Posterior cingulate gyrus (tissue), 11 donors: ENCODE measurements at regions not wholly inside any gene's neighbourhood (a gene's known extent, or its start where the extent isn't known, plus 50 kb on each side); places are given as distances from the start of the nearest gene placed in this dataset.
A peak's percentile ranks its signal among the peaks of the same experiment; 100 is the strongest.

Source experiments
- DNase-seq, 10 donors: peaks; one replicate each; pipeline versions ENCODE4 v3.0.0 to v3.0.0-alpha.2; 2020 to 2021; ENCODE audit warnings: mixed read lengths in 3 of 10
- intact Hi-C: fragments of 100-400 bp; cut with DNase I; formaldehyde crosslinking; loops from one replicate; pipeline ENCODE4 v1.15.1; 2023

GRCh38 chr4:85370400-85371032 lies 104.4 kb upstream of the ARHGAP24 start:
- intact Hi-C loops: loop anchor here (1.0 to 10.0 kb wide), 3 partner anchors 222 to 374 kb away; no protein-coding TSS in a partner anchor
- peak in 4 of 10 donors; percentile 3 to 24 (median 10) for DNase-seq

DNA sequence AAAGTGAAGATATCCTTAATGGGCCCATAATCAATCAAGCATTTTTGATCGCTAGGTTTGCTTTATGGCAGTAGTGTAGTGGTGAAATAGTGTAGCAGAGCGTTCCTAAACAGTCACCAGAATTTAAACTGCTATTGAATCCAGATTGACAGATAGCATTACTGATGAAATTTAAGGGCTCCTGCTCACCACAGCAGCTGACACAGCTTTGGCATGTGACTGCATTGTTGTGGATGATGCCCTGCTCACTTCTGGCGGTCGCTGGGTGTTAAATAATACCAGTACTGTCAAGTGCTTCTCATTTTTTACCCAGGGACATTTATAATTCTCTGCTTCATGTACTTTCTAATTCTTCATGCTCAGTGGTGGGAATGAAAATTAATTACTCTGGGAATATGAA lies 102.0 kb upstream of the ARHGAP24 start:
- intact Hi-C loops: loop anchor here (10.0 kb wide), 1 partner anchor 372 kb away; no protein-coding TSS in a partner anchor
- DNase-seq: peak in 3 of 10 donors; percentile 5 to 50 (median 6)

- intact Hi-C loops: loop anchor here (10.0 kb wide), 1 partner anchor 369 kb away; no protein-coding TSS in a partner anchor
Measured at GRCh38 chr4:85376285-85376684, 98.7 kb upstream of the ARHGAP24 start.

DNA sequence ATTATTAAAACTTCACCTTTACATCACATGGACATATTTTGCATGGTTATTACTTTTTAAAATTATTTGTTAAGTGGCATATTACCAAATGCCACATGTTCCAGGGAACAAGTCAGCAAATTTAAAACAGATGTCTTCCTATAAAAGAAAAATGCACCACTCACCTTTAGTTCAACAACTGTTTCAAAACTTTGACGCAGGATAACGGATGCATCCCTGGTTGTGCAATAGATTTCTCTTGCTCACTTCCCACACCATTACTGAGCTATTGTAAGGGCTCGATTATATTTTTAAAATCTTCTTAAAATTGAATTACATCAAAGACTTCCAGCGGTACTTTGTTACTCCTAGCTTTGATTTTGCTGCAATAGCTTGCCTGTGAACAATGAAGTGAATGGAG lies 93.0 kb upstream of the ARHGAP24 start:
- intact Hi-C loops: no loop called here
- DNase-seq: no peak

More at GRCh38 chr4:85376285-85376684, 98.7 kb upstream of the ARHGAP24 start:
- DNase-seq: no peak

GRCh38 chr4:85391071-85391470 lies 83.9 kb upstream of the ARHGAP24 start:
- DNase-seq: no peak

GRCh38 chr4:85391589-85392410 lies 83.2 kb upstream of the ARHGAP24 start:
- intact Hi-C loops: no loop called here
- no peak for DNase-seq

More at GRCh38 chr4:85391071-85391470, 83.9 kb upstream of the ARHGAP24 start:
- intact Hi-C loops: no loop called here

DNA sequence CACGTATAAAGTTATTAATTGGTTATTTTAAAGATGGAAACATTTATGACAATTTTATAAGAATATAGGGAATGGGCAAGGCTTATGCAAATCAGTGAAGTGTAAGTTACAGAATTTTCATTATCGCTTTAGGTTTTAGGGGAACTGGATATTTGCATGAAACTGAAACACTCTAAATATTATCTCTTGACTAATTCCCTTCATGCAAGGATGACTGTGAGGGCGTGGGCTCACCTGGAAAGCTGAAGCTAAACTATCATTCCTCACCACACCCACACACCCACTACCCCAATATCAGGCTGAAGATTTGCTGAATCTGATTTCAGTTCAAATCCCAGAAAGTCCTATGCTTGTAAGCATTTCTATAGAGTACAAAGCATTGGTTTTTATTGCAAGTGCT lies 81.7 kb upstream of the ARHGAP24 start:
- intact Hi-C loops: no loop called here
- no peak for DNase-seq

- intact Hi-C loops: no loop called here
- DNase-seq: no peak
Measured at GRCh38 chr4:85398276-85398675, 76.7 kb upstream of the ARHGAP24 start.

DNA sequence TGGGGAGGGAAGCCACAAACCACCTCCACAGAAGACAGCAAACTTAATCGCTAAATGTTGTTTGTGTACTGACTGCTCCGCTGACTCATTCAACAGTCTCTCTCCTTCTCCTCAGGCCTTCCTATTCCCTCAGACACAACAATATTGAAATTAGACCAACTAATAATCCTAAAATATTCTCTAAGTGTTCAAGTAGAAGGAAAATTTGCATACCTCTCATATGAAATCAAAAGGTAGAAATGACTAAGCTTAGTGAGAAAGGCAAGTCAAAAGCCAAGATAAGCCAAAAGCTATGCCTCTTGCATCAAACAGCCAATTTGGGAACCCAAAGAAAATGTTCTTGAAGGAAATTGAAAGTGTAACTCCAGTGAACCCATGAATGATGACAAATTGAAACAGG lies 75.7 kb upstream of the ARHGAP24 start:
- no peak for DNase-seq
- intact Hi-C loops: no loop called here

GRCh38 chr4:85402371-85402770 lies 72.6 kb upstream of the ARHGAP24 start:
- intact Hi-C loops: no loop called here
- no peak for DNase-seq

DNA sequence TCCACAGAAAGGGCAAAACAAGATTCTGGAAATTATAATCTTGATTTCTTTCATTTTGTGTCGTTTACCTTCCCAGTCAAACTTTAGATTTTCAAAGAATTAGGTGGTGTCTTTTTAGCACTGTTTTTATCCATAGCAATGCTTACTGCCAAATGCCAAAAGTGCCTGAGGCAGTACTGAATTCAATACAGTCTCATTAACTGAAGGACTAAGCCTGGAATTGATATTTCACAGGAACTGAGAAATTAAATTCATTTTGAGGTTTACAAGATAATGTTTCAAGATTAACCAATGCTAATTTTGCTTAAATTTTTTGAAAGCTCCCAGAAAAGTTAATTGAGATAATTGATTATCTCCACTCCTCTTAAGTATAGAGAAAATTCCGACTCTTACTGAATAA lies 68.8 kb upstream of the ARHGAP24 start:
- intact Hi-C loops: no loop called here
- no peak for DNase-seq

GRCh38 chr4:85407546-85407945 lies 67.4 kb upstream of the ARHGAP24 start:
- intact Hi-C loops: no loop called here
- DNase-seq: no peak

GRCh38 chr4:85408301-85408700 lies 66.6 kb upstream of the ARHGAP24 start:
- no peak for DNase-seq

GRCh38 chr4:85409251-85409650 lies 65.7 kb upstream of the ARHGAP24 start:
- intact Hi-C loops: no loop called here
- DNase-seq: no peak

More at GRCh38 chr4:85408301-85408700, 66.6 kb upstream of the ARHGAP24 start:
- intact Hi-C loops: no loop called here

DNA sequence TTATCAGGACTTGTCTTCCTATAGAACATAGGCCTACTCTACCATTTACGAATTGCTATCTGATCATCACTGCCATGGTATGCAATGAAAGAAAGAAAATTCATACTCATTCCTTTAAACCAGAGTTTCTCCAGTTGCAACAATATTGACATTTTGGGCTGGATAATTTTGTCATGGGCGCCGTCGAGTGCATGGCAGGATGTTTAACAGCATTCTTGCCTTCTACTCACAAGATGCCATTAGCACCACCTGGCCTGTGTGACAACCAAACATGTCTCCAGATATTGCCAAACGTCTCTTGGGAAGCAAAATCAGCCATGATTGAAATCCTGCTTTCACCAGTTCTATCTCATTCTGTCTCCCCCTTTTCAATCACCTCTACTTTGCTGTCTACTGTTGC lies 63.6 kb upstream of the ARHGAP24 start:
- intact Hi-C loops: no loop called here
- DNase-seq: no peak

GRCh38 chr4:85414972-85415371 lies 60.0 kb upstream of the ARHGAP24 start:
- no peak for DNase-seq
- intact Hi-C loops: no loop called here

DNA sequence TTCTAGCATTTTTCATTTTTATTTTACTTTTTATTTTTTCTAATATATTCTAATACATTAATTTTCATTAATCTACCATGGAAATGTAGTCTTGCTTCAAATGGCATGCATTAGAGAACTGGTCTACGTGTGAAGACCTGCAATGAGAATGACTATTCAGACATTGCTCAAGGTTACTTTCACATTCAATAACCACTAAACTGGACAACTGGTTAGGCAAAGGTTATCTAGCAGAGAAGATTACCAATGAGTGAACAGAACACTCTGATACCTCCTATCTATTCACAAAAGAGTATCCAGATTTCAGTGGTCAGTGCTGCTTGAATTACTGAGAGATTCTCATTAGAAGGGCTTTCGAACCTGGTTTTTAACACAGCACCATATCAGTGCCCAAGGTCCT lies 58.9 kb upstream of the ARHGAP24 start:
- intact Hi-C loops: no loop called here
- DNase-seq: no peak

- intact Hi-C loops: no loop called here
- DNase-seq: no peak
Measured at GRCh38 chr4:85419103-85419502, 55.8 kb upstream of the ARHGAP24 start.

DNA sequence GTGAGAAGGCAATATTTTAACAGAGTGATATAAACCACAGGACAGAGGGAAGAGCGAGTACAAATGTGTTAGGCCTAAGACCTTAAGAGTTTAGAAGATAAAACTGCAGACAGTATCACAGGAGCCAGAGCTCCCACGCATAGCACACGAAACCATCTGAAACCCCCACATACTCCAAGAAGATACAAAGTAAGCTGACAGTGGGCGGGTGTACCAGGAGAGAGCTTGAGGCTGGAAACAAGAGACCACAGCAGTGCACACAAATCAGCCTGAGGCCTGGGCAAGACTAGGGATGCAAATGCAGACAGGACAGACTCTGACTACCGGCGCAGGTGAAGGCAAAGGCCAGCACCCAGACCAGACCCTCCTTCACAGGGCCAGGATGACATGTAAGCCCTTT lies 54.1 kb upstream of the ARHGAP24 start:
- peak in 6 of 10 donors; percentile 8 to 83 (median 52) for DNase-seq
- intact Hi-C loops: no loop called here

- intact Hi-C loops: no loop called here
- DNase-seq: no peak
Measured at GRCh38 chr4:85423431-85423830, 51.5 kb upstream of the ARHGAP24 start.
